ENCODE measurements at regions not wholly inside any gene's neighbourhood (a gene's known extent, or its start where the extent isn't known, plus 50 kb on each side); places are given as distances from the start of the nearest gene placed in this dataset.
"Not testable (repeated sequence)": the region's sequence is repeated elsewhere in the genome, so short reads cannot be mapped to it uniquely, and the experiment has no call there.

- DNase-seq, result no peak
Measured at GRCh38 chr7:142460402-142461117, 202.7 kb upstream of the PRSS58 start.

GRCh38 chr7:142459551-142459963, 201.7 kb upstream of the PRSS58 start:
- peak; percentile 30 for DNase-seq

GRCh38 chr7:142457146-142457703, 199.4 kb upstream of the PRSS58 start:
- no peak for DNase-seq

GRCh38 chr7:142455392-142455791, 197.5 kb upstream of the PRSS58 start:
- no peak for DNase-seq

GRCh38 chr7:142454862-142455261, 197.0 kb upstream of the PRSS58 start:
- no peak for DNase-seq

- DNase-seq, result no peak
Measured at GRCh38 chr7:142452791-142453190, 194.9 kb upstream of the PRSS58 start.

- no peak for DNase-seq
Measured at GRCh38 chr7:142451817-142452216, 194.0 kb upstream of the PRSS58 start.

GRCh38 chr7:142451296-142451695, 193.4 kb upstream of the PRSS58 start:
- no peak for DNase-seq

GRCh38 chr7:142450695-142451094, 192.8 kb upstream of the PRSS58 start:
- no peak for DNase-seq

- DNase-seq, result no peak
Measured at GRCh38 chr7:142450206-142450605, 192.3 kb upstream of the PRSS58 start.

GRCh38 chr7:142448857-142449256, 191.0 kb upstream of the PRSS58 start:
- DNase-seq, result not testable (repeated sequence)

GRCh38 chr7:142447762-142448161, 189.9 kb upstream of the PRSS58 start:
- DNase-seq, result no peak

- DNase-seq, result no peak
Measured at GRCh38 chr7:142445019-142445686, 187.3 kb upstream of the PRSS58 start.

- DNase-seq, result no peak
Measured at GRCh38 chr7:142443216-142444010, 185.6 kb upstream of the PRSS58 start.

- DNase-seq, result no peak
Measured at GRCh38 chr7:142442396-142442795, 184.5 kb upstream of the PRSS58 start.

GRCh38 chr7:142440906-142441411, 183.1 kb upstream of the PRSS58 start:
- DNase-seq, result no peak

- no peak for DNase-seq
Measured at GRCh38 chr7:142440219-142440905, 182.5 kb upstream of the PRSS58 start.

GRCh38 chr7:142439739-142440138, 181.9 kb upstream of the PRSS58 start:
- DNase-seq, result no peak

GRCh38 chr7:142438923-142439515, 181.2 kb upstream of the PRSS58 start:
- no peak for DNase-seq

- no peak for DNase-seq
Measured at GRCh38 chr7:142438235-142438922, 180.5 kb upstream of the PRSS58 start.

- DNase-seq, result no peak
Measured at GRCh38 chr7:142437741-142438140, 179.9 kb upstream of the PRSS58 start.

- DNase-seq, result no peak
Measured at GRCh38 chr7:142436601-142437000, 178.7 kb upstream of the PRSS58 start.

All from NCI-H2171 (cell line).